ENCODE measurements at regions not wholly inside any gene's neighbourhood (a gene's known extent, or its start where the extent isn't known, plus 50 kb on each side); places are given as distances from the start of the nearest gene placed in this dataset.
"Not testable (repeated sequence)": the region's sequence is repeated elsewhere in the genome, so short reads cannot be mapped to it uniquely, and the experiment has no call there.

- no peaks in the 10 kb centered on the region for H3K79me2 ChIP-seq (ENCODE audit: insufficient read depth, low read length)
- H3K4me2 ChIP-seq (ENCODE audit: insufficient read depth, low read length), result no peak overlapping the region
- no peaks in the 10 kb centered on the region for H3K4me1 ChIP-seq (ENCODE audit: insufficient read depth, low read length)
- TF ChIP-seq CTCF (IDR thresholded peaks at IDR 0.05; ENCODE audit: extremely low read depth, low read depth, low read length), result no peak
- H3K27ac ChIP-seq (ENCODE audit: low read depth, low read length), result no peak overlapping the region
- no peaks in the 10 kb centered on the region for H3K27me3 ChIP-seq (ENCODE audit: insufficient read depth, low read length)
- no peak overlapping the region for H2AFZ ChIP-seq (ENCODE audit: low read length)
- no peak for DNase-seq (ENCODE audit: insufficient read length, low spot score, missing footprints)
- H3K4me3 ChIP-seq (ENCODE audit: insufficient read depth, low read length), result no peak overlapping the region
- H3K36me3 ChIP-seq (ENCODE audit: insufficient read depth, low read length), result no peaks in the 10 kb centered on the region
- H3K9me3 ChIP-seq (ENCODE audit: low read depth, low read length), result no peaks in the 10 kb centered on the region
- H4K20me1 ChIP-seq (ENCODE audit: insufficient read depth, low read length), result no peaks in the 10 kb centered on the region
Measured at GRCh38 chr11:37984991-37985390, 1387.0 kb upstream of the RAG2 start.

- DNase-seq (ENCODE audit: insufficient read length, low spot score, missing footprints), result no peak
- no peak for TF ChIP-seq CTCF (IDR thresholded peaks at IDR 0.05; ENCODE audit: extremely low read depth, low read depth, low read length)
- Histone ChIP-seq H3K4me3 (ENCODE audit: insufficient read depth, low read length) (no peak overlapping the region), H3K4me1 (ENCODE audit: insufficient read depth, low read length) (no peaks in the 10 kb centered on the region), H2AFZ (ENCODE audit: low read length) (no peak overlapping the region), H3K36me3 (ENCODE audit: insufficient read depth, low read length) (no peaks in the 10 kb centered on the region), H3K9me3 (ENCODE audit: low read depth, low read length) (no peaks in the 10 kb centered on the region), H3K79me2 (ENCODE audit: insufficient read depth, low read length) (no peaks in the 10 kb centered on the region), H3K27me3 (ENCODE audit: insufficient read depth, low read length) (no peaks in the 10 kb centered on the region), H3K4me2 (ENCODE audit: insufficient read depth, low read length) (no peak overlapping the region), H3K27ac (ENCODE audit: low read depth, low read length) (no peak overlapping the region), H4K20me1 (ENCODE audit: insufficient read depth, low read length) (no peaks in the 10 kb centered on the region)
Measured at GRCh38 chr11:37978647-37979046, 1380.6 kb upstream of the RAG2 start.

GRCh38 chr11:37973941-37974340, 1375.9 kb upstream of the RAG2 start:
- no peak for TF ChIP-seq CTCF (IDR thresholded peaks at IDR 0.05; ENCODE audit: extremely low read depth, low read depth, low read length)
- no peak for DNase-seq (ENCODE audit: insufficient read length, low spot score, missing footprints)
- no peak overlapping the region for H3K27ac ChIP-seq (ENCODE audit: low read depth, low read length)
- H3K79me2 ChIP-seq (ENCODE audit: insufficient read depth, low read length), result no peaks in the 10 kb centered on the region
- no peaks in the 10 kb centered on the region for H3K4me1 ChIP-seq (ENCODE audit: insufficient read depth, low read length)
- no peaks in the 10 kb centered on the region for H3K27me3 ChIP-seq (ENCODE audit: insufficient read depth, low read length)
- no peak overlapping the region for H3K4me2 ChIP-seq (ENCODE audit: insufficient read depth, low read length)
- no peaks in the 10 kb centered on the region for H3K36me3 ChIP-seq (ENCODE audit: insufficient read depth, low read length)
- no peaks in the 10 kb centered on the region for H3K9me3 ChIP-seq (ENCODE audit: low read depth, low read length)
- no peak overlapping the region for H2AFZ ChIP-seq (ENCODE audit: low read length)
- H3K4me3 ChIP-seq (ENCODE audit: insufficient read depth, low read length), result no peak overlapping the region
- H4K20me1 ChIP-seq (ENCODE audit: insufficient read depth, low read length), result no peaks in the 10 kb centered on the region

GRCh38 chr11:37972691-37973090, 1374.7 kb upstream of the RAG2 start:
- no peak overlapping the region for H3K4me2 ChIP-seq (ENCODE audit: insufficient read depth, low read length)
- DNase-seq (ENCODE audit: insufficient read length, low spot score, missing footprints), result no peak
- no peak overlapping the region for H3K4me3 ChIP-seq (ENCODE audit: insufficient read depth, low read length)
- no peaks in the 10 kb centered on the region for H3K9me3 ChIP-seq (ENCODE audit: low read depth, low read length)
- H3K27ac ChIP-seq (ENCODE audit: low read depth, low read length), result no peak overlapping the region
- no peaks in the 10 kb centered on the region for H3K79me2 ChIP-seq (ENCODE audit: insufficient read depth, low read length)
- no peak for TF ChIP-seq CTCF (IDR thresholded peaks at IDR 0.05; ENCODE audit: extremely low read depth, low read depth, low read length)
- no peaks in the 10 kb centered on the region for H3K36me3 ChIP-seq (ENCODE audit: insufficient read depth, low read length)
- H2AFZ ChIP-seq (ENCODE audit: low read length), result peak overlapping the region; percentile 29
- no peaks in the 10 kb centered on the region for H4K20me1 ChIP-seq (ENCODE audit: insufficient read depth, low read length)
- no peaks in the 10 kb centered on the region for H3K27me3 ChIP-seq (ENCODE audit: insufficient read depth, low read length)
- H3K4me1 ChIP-seq (ENCODE audit: insufficient read depth, low read length), result no peaks in the 10 kb centered on the region

- H3K79me2 ChIP-seq (ENCODE audit: insufficient read depth, low read length); H4K20me1 ChIP-seq (ENCODE audit: insufficient read depth, low read length); H3K27me3 ChIP-seq (ENCODE audit: insufficient read depth, low read length); H3K4me2 ChIP-seq (ENCODE audit: insufficient read depth, low read length); H3K27ac ChIP-seq (ENCODE audit: low read depth, low read length); H3K9me3 ChIP-seq (ENCODE audit: low read depth, low read length); H3K36me3 ChIP-seq (ENCODE audit: insufficient read depth, low read length); H3K4me1 ChIP-seq (ENCODE audit: insufficient read depth, low read length); DNase-seq (ENCODE audit: insufficient read length, low spot score, missing footprints); H2AFZ ChIP-seq (ENCODE audit: low read length); H3K4me3 ChIP-seq (ENCODE audit: insufficient read depth, low read length): not testable (repeated sequence)
Measured at GRCh38 chr11:37969336-37969735, 1371.3 kb upstream of the RAG2 start.

All from osteoblast (primary cell).